CD1c-positive myeloid dendritic cell (primary cell): ENCODE measurements at regions not wholly inside any gene's neighbourhood (a gene's known extent, or its start where the extent isn't known, plus 50 kb on each side); places are given as distances from the start of the nearest gene placed in this dataset.

Source experiments
- DNase-seq: peaks from one replicate; pipeline ENCODE4 v3.0.0-alpha.2; 2016; ENCODE audit errors: extremely low spot score

DNA sequence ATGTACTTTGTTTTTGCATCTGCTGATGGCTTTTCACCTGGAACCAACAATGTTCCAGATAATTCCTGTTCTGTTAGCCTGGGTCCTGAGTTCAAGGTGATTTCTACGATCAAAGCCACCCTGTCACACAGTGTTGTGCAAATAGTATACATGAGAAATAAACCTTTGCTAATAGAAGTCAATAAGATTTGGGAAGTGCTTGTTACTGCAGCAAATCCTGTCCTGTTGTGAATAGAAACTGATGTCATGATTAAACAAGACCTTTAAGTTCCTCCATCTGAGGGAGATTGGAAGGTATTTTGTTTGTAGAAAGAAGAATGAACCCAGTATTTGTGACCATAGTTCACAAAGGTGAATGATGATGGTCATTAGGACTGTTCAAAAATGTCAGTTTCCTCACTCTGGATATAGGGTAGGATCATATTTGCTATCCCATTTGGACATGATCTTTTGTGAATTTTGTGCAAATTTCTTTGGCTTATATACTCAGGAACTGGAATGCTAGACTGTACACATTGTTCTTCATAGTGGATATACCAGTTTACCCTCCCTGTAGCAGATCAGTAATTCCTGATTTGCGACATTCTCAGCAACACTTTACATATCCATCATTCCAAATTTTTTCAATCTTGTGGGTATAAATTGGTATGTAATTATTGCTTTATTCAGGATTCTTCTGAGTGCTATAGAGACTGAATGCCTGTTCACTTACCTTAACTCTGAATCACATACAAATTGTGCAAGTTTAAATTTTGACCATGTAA is 428.5 kb downstream of the METTL15 start:
- no peak for DNase-seq

DNA sequence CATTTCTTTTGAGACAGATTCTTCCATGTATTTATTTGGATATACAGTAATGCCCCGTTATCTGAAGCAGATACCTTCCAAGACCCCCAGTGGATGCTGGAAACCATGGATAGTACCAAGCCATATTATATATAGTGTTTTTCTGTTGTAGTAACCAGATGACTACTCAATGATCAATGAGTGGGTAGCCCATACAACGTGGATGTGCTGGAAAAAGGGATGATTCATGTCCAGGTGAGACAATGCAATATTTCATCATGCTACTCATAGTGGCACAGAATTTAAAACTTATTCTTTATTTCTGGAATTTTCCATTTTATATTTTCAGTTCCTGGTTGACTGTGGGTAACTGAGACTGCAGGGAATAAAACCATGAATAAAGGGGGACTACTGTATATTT is 427.5 kb downstream of the METTL15 start:
- no peak for DNase-seq

DNA sequence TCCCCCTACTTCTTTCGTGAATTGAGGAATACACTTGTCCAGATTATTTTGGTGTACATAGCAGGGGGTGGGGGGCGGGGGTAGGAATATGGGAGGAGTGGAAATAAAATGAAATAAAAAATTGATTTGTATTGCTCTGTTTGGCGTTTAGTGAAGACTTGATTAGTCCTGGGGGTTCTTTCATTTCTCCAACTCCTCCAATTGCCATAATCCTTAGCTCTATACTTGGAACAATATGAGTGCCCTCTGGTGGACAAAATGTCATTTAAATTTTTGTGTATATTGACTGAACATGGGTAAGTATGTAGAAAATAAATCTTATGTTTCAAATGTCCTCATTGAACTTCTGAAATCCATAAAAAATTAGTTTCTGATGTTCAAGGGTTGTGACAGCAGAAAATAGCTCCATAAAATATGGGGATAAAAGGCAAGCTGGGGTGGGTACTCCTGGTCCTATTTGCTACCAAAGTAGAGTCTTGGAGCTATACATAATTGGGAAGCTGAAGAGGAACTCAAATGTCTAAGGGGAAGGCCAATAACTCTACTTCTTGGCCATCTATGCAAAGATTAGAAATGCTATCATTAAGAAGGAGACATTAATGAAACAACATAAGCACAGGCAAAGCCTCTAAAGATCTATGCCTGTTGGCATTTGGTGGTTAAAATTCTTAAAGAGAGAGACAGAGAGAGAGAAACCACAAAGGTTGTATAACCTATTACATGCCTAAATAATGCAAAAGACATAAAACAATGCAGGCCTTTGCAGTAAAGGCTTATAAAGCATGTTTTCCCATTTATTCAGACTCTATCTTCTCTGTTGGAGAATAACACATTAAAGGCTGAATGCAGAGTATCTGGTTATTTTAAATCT is 421.6 kb downstream of the METTL15 start:
- peak; percentile 3 for DNase-seq

DNA sequence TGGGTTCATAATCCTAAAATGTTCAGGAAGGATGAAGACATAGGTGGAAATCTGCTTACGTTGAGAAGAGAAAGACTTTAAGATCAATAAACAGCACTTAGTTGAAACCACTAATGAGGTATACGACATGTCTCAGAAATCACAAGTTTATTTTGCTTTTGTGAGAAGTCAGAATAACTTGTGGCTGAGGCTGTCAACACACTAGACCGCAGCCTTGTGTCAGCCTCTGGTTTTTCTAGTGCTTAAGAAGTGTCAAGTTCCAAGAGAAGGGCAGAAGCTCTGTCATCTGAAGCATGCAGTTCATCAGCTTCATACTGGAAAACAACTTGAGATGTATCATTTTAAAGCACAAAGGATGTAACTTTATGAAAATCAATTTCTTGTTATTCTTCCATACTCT is 420.9 kb downstream of the METTL15 start:
- no peak for DNase-seq

DNA sequence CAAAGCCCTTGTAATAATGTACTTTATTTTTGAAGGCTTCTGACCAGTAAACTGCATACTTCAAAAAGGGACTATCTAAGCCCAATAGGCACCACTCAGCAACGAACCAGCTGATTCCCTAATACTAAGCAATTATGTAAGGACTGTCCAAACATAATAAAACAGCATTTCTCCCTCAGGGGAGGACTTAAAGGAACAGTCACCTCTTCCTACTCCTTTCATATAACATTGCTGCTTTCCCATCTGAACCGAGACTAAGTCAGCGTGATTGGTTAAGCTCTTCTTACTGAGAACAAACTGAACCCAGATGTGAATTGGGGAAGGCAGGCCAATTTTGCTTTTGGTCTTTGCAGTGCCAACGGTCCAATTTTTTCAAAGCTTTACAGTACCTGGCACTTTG is 420.0 kb downstream of the METTL15 start:
- no peak for DNase-seq

DNA sequence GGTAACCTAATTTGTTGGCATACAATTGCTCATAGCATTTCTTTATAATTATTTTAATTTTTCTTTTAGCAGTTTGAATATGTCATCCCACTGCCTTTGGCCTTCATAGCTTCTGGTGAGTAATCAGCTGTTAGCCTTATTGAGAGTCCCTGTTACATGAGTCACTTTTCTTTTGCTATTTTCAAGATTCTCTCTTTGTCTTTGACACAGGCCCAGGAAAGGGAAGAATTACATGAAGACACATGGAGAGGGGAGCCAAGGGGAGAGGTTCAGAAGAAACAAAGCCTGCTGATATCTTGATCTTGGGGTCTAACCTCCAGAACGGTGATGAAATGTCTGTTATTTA is 418.2 kb downstream of the METTL15 start:
- DNase-seq, result no peak

DNA sequence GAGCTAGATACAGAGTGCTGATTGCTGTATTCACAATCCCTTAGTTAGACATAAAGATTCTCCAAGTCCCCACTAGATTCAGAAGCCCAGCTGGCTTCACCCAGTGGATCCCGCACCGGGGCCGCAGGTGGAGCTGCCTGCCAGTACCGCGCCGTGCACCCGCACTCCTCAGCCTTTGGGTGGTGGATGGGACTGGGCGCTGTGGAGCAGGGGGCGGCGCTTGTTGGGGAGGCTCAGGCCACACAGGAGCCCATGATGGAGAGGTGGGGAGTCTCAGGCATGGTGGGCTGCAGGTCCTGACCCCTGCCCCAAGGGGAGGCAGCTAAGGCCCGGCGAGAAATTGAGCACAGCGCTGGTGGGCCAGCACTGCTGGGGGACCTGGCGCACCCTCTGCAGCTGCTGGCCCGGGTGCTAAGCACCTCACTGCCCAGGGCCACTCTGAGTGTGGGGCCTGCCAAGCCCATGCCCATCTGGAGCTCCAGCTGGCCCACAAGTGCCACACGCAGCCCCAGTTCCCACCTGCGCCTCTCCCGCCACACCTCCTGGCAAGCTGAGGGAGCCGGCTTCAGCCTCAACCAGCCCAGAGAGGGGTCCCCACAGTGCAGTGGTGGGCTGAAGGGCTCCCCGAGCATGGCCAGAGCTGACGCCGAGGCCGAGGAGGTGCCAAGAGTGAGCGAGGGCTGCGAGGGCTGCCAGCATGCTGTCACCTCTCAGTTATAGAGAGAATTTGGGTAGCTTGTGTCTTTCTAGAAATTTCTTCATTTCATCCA is 417.6 kb downstream of the METTL15 start:
- DNase-seq, result no peak

DNA sequence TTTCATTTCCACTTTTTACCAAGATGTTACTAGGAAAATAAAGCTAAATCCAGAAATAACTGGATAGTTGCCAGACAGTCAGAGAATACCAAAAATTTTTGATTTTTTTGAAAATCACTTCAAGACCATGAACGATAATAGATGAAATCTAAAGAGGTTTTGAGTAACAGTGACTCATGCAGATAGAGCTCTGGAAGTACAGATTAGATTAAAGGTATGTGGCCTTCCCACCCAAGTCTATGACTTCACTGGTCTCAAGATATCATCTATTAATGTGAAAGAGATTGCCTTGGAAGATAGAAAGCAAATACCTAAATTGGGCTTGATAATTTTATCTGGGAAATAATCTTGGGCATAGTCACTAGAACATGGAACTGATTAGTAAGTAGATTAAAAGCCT is 415.9 kb downstream of the METTL15 start:
- no peak for DNase-seq

DNA sequence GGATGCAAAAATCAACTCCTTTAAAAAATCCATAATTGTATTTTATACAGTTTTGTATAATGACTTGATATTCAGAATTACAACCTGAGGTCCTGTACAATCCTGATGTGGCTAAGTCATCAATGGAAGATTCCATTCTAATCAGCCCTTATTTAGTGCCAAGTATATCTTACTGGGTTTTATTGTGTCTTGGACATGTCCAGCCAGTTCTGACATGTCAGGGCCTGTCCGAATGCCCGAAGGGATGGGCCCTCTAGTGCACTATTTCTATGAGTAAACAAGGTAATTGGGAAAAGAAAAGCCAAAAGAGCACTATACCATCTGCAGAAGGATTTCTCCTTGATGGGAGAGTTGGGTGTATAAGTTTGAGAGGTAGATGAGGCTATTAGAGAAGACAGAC is 412.9 kb downstream of the METTL15 start:
- no peak for DNase-seq

DNA sequence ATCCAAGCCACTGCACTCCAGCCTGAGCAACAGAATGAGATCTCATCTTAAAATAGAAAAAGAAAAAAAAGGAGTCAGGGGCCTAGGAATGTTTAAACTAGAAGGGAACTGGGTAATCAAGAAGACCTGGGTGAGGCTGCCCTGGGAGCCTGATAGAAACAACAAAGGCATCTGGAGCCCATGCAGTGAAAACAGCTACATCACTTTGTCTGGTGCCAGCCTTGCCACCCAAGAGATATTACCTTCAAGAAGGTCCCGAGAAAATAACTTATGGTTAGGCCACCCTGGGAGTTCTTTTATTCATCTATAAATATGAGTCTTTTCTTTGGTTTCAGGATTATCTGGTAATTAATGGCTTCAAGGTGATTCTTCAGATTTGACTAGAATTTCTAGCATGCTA is 412.1 kb downstream of the METTL15 start:
- DNase-seq, result no peak

DNA sequence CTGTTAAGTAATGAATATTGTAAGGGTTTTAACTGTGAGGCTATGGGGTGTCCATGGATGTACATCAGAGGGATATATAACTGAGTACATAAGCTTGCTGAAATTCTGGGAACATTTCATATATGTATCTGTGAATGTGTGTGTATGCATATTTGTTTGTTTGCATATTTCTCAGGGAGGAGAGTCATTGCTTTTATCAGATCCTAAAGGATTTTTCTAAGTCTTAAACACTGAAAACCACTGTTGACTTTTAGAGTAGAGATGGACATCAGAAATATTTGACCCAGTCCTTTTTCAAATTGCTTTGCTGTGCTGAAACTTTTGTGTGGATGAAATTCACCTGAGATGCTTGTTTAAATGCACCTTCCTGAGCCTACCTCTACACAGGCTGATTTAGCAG is 410.6 kb downstream of the METTL15 start:
- DNase-seq, result no peak

DNA sequence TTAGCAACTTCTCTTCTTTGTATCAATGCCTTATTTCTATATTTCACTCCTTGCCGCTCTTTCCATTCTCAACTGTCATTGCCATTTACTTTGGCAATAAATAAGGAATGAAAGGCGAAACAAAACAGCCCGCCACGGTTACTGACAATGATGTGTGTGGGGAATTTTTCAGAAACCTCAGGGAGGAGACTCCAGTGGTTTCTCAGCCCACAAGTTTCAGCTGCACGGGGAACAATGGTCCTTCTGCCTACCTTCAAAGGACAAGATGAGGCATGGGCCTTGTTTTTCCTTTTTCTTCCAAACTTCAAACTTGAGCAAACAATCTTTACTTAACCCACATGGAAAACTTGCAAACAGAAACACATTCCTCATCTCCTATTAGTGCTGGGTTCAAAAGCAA is 409.4 kb downstream of the METTL15 start:
- no peak for DNase-seq

DNA sequence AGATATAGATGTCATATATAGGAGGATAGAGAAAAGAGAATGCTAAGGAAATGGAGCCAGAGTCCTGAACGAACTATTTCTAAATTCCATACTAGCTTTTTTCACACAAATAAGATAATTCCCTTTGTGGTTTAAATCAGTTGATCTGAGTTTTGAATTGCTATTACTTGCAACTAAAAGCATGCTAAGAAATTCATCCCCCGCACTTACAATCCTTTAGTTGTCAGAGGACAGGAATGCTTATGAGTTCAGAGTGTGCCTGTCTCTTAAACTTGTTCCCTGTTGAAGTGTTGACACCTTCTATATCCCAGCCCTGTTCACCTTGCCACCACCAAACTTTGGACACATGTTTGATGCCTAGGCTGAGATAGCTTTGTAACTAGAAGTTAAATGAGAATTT is 406.2 kb downstream of the METTL15 start:
- DNase-seq, result no peak

DNA sequence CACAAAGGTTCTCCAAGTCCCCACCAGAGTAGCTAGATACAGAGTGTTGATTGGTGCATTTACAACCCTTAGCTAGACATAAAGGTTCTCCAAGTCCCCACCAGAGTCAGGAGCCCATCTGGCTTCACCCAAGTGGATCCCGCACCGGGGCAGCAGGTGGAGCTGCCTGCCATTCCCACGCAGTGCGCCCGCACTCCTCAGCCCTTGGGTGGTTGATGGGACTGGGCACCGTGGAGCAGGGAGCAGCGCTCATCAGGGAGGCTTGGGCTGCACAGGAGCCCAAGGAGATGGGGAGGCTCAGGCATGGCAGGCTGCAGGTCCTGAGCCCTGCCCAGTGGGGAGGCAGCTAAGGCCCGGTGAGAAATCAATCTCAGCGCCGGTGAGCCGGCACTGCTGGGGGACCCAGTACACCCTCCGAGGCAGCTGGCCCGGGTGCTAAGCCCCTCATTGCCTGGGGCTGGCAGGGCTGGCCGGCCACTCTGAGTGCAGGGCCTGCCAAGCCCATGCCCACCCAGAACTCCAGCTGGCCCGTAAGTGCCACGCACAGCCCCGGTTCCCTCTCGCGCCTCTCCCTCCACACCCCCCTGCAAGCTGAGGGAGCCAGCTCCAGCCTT is 404.1 kb downstream of the METTL15 start:
- no peak for DNase-seq

DNA sequence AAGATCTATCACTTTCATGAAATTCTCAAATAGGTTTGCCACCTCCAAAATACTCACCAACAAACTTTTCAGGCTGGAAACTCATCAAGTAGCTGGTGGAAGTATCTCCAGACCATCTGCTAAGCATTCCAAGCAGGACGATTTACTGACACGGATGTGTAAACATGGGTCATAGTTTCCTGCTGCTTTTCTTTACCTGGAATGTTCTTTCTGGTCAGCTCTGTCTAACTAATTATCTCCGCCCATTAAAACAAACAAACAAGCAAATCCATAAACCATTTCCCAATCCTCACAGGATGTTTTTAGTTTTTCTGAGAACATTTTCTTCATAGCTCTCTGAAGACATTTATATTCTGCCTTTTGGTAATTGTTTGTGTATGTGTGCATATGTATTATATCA is 397.0 kb downstream of the METTL15 start:
- DNase-seq, result no peak

DNA sequence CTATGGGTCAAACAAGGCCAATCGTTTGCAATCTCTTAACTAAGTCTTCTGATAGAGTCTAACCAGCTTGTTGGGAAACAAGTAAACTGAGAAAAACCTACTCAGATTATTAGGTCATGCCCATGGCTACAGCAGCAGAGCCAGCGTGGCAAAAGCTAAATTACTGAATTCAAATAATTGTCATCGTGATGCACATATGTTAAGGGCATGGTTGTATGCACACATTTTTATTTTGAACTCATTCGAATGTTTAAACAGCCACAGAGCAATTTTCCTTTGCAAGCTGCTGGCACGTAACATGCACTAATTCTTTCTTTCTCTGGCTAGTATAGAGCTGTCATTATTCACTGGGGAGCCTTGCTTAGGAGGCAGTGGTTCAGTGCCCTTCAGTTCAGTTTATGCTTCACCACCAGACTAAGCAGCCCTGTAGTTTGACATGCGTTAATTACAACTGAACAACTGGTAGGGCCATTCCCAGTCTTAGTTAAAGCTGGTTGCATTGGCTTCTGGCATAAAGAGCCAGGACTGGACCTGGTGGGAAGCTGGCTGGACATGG is 396.4 kb downstream of the METTL15 start:
- DNase-seq, result no peak

DNA sequence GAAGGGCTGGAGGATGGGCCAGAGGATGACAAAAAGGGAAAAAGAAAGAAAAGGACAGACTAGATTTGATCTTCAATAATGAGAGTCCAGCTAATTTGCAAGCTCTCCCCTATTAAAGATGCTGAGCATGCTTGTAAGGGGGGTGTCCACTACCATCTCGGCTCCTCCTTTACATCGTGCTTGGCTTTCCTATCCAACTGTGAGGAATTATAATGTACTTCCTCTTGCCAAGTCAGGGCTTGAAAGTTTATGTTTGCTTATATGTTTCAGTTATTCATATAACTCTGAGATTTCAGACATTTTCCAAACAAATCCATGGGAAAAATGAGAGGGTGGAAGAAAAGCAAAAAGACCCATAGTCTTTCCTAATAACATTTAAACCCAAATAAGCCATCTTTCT is 387.1 kb downstream of the METTL15 start:
- no peak for DNase-seq

DNA sequence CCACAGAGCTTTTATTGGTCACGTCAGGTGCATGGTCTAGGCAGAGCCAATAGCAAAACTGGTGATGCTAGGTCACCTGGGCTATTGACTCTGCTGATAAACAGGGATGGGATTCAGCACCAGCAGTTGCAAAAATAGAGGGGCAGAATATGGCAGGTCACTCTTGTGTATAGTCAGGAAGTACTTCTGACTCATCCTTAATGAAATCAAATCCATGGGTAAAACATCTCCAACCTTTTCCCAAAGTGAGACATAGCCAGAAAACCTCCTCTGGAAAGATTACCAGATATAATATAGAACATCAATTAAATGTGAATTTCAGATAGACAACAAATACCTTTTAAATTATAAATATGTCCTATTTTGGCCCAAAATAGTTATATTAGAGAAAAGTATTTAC is 383.2 kb downstream of the METTL15 start:
- no peak for DNase-seq

DNA sequence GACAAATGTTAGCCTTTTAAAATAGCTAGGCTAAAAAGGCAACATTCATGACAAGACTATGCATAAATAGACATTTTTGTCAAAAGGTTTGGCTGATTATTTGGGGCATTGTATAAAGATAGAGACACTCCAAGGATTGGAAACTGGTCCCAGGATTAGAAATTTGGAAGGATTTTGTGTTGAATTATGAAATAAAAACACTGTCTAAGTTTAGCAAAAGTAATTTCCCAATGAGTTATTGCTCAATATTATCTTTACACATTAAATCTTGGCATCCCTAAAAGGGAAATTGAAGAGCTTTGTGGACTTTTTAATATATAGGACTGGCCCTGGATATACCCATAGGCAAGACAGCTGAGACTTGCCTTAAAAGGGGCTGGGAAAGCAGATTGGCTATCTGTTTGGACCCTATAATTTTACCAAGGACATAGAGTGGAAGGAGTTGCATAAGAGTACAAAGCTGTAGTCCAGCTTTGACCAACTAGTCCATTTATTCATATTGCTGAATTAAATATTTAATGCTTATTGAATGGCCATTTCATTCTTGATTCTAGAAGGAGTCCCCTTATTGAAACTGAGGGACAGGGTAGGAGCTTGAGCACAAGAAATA is 382.7 kb downstream of the METTL15 start:
- no peak for DNase-seq

DNA sequence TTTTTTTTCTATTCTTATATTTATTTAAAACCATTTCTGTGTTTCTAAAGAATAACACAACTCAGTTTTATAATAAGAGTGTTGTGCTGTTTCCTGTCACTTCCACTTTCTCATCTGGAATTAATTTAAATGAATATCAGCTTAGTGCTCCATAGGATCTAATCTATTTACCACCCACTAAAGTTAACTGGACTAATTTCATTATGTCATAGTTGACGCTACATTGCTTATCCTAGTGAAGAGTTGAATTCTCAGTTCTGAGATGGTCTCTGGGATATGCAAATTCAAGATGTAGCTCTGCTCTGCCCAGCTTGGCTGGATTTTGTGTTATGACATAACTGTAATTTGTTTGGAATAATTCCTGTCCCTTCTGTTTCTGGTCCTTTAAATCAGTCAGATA is 380.1 kb downstream of the METTL15 start:
- no peak for DNase-seq

DNA sequence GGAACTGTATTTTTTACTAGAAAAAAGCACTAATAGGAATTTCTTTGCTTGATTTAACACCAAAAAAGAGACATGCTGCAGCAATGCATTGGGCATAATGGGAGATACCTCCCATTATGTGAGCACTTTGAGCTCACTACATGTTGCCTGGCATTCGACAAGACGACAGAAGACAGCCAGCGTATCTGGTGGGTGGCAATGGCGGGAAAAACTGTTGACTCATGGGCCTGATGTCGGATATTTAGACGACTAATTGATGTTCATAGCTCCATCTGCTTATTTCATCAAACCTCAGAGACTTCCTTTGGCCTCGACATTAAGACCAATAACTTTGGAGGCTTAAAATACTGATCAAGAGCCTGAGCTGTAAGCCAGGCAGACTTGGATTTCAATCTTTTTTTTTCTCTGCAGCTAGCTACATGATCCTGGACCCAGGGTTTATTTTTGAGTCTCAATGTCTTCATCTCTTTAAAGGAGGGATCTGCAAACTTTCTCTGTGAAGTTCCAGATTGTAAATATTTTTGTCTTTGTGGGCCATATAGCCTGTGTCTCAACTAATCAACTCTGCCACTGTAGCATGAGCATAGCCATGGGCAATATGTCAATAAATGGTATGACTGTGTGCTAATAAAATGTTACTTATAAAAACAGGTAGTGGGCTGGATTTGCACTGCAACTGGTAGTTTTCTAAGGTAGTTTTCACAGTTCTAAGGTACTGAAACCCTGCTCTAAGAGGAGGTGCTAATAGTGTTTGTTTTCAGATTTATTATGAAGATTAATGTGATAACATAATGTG is 375.1 kb downstream of the METTL15 start:
- no peak for DNase-seq
